Astrocyte of the cerebellum (primary cell): ENCODE measurements at regions not wholly inside any gene's neighbourhood (a gene's known extent, or its start where the extent isn't known, plus 50 kb on each side); places are given as distances from the start of the nearest gene placed in this dataset.

Experiments
- DNase-seq: peaks from one replicate; pipeline ENCODE4 v3.0.0-alpha.2; 2011; ENCODE audit warnings: low read depth
- H3K4me3 ChIP-seq: 2 replicates; pipeline ENCODE4 v1.5.1; 2011; ENCODE audit warnings: mild to moderate bottlenecking, low read depth, low read length, moderate library complexity
- CTCF ChIP-seq: IDR thresholded peaks from 2 replicates; pipeline ENCODE4 v1.5.1; 2012; ENCODE audit warnings: low read length, low read depth, moderate library complexity, mild to moderate bottlenecking; ENCODE audit errors: missing control alignments
- in situ Hi-C: cut with HindIII; loops from 2 replicates; pipeline ENCODE4 v1.10.0; 2017; ENCODE audit warnings: low sequenced_read_pairs

DNA sequence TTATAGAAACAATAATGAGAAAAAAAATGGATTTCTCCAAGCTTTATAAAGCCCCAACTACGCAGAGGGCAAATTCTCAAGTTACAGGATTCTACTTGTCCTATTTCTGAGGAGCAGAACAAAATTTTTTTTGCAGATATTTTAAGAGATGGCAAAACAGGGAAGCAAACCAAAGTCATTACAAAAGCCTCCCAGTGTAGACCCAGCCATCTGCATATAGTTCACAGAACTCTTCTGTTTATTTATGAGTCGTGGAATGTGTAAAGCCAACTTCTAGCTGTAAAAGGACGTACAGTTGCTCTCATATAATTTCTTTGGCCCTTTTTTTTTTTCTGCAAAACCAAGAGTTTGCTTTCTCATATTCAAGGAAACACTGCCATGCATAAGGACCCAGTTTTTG is 120.4 kb downstream of the PCDH7 start:
- peak; percentile 20 for DNase-seq
- TF ChIP-seq CTCF = no peak
- H3K4me3 ChIP-seq = no peak overlapping the region
- in situ Hi-C loops = no loop called here

DNA sequence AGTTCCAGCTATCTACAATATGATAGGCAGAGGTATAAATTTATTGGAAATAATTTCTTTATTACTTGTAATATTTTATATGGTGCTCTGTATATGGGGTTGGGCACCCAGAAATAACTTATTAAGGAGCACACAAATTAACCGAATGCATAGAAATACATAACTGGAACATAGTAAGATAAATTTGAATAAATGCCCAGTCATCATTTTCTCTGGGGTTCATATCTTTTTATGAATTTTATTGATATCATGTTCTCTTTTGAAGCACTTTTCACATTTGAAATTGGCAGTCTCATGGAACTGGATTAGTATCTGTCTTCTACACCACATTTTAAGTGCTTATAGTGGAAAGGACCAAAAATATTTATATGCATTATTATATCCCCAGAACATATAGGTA is 122.0 kb downstream of the PCDH7 start:
- no peak for TF ChIP-seq CTCF
- no peak overlapping the region for H3K4me3 ChIP-seq
- DNase-seq = no peak
- in situ Hi-C loops = no loop called here

- DNase-seq = no peak
- H3K4me3 ChIP-seq = no peak overlapping the region
- TF ChIP-seq CTCF = no peak
- in situ Hi-C loops = no loop called here
Measured at GRCh38 chr4:30842689-30843088, 122.5 kb downstream of the PCDH7 start.

GRCh38 chr4:30844861-30845582 is 124.9 kb downstream of the PCDH7 start:
- no peak for TF ChIP-seq CTCF
- no peak for DNase-seq
- no peak overlapping the region for H3K4me3 ChIP-seq
- in situ Hi-C loops = no loop called here

- TF ChIP-seq CTCF = no peak
- in situ Hi-C loops = no loop called here
- no peak for DNase-seq
Measured at GRCh38 chr4:30847167-30847566, 127.0 kb downstream of the PCDH7 start.

GRCh38 chr4:30847958-30848357 is 127.8 kb downstream of the PCDH7 start:
- TF ChIP-seq CTCF = no peak
- no peak overlapping the region for H3K4me3 ChIP-seq
- in situ Hi-C loops = no loop called here
- no peak for DNase-seq

More at GRCh38 chr4:30847167-30847566, 127.0 kb downstream of the PCDH7 start:
- H3K4me3 ChIP-seq = no peak overlapping the region
